ENCODE measurements at regions not wholly inside any gene's neighbourhood (a gene's known extent, or its start where the extent isn't known, plus 50 kb on each side); places are given as distances from the start of the nearest gene placed in this dataset.

GRCh38 chr5:165263536-165263935 lies 1758.1 kb downstream of the MAT2B start:
- no peak overlapping the region for H3K4me3 ChIP-seq (ENCODE audit: low read depth, low read length)
- TF ChIP-seq CTCF (IDR thresholded peaks at IDR 0.05; ENCODE audit: borderline replicate concordance, insufficient read depth, low read depth, low read length), result no peak

GRCh38 chr5:165266939-165267338 lies 1761.5 kb downstream of the MAT2B start:
- H3K4me3 ChIP-seq (ENCODE audit: low read depth, low read length), result no peak overlapping the region
- no peak for TF ChIP-seq CTCF (IDR thresholded peaks at IDR 0.05; ENCODE audit: borderline replicate concordance, insufficient read depth, low read depth, low read length)

GRCh38 chr5:165272436-165272835 lies 1767.0 kb downstream of the MAT2B start:
- no peak for TF ChIP-seq CTCF (IDR thresholded peaks at IDR 0.05; ENCODE audit: borderline replicate concordance, insufficient read depth, low read depth, low read length)
- H3K4me3 ChIP-seq (ENCODE audit: low read depth, low read length), result no peak overlapping the region

DNA sequence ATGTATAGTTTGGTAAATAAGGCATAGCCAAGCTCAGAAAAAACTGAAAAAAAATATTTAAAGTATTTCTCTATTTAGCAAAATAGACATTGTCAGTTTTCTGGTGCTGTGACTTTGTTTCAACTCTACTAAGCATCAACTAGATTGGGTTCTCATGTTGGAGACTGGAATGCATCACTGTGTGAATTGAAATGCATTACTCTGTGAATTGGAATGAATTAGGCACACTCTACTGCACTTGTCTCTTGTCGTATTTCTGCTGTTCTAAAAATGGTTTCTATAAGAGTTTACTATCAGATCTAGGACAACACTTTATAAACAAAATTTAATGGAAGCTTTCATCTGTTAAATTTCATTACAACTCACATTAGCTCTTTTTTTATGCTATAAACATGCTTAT lies 1772.2 kb downstream of the MAT2B start:
- no peak for TF ChIP-seq CTCF (IDR thresholded peaks at IDR 0.05; ENCODE audit: borderline replicate concordance, insufficient read depth, low read depth, low read length)
- H3K4me3 ChIP-seq (ENCODE audit: low read depth, low read length), result no peak overlapping the region

- no peak overlapping the region for H3K4me3 ChIP-seq (ENCODE audit: low read depth, low read length)
- no peak for TF ChIP-seq CTCF (IDR thresholded peaks at IDR 0.05; ENCODE audit: borderline replicate concordance, insufficient read depth, low read depth, low read length)
Measured at GRCh38 chr5:165282491-165282890, 1777.1 kb downstream of the MAT2B start.

DNA sequence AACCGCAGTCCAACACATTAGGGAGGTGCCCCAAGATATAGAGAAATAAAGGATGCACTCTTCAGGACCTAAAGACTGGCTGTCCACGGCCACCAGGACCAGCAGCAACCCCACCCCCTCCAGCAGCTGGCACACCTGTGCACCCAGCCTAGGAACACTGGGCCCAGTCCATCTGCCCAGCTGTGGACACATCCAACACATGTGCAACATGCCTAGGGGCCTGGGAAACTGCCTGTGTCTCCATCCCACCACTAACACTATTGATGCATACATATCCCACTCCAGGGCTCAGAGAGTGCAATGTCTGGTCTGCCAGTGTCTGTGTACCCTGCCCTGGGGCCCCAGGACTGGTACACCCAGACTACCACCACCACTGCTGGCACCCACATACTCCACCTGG lies 1781.3 kb downstream of the MAT2B start:
- no peak for TF ChIP-seq CTCF (IDR thresholded peaks at IDR 0.05; ENCODE audit: borderline replicate concordance, insufficient read depth, low read depth, low read length)
- no peak overlapping the region for H3K4me3 ChIP-seq (ENCODE audit: low read depth, low read length)

DNA sequence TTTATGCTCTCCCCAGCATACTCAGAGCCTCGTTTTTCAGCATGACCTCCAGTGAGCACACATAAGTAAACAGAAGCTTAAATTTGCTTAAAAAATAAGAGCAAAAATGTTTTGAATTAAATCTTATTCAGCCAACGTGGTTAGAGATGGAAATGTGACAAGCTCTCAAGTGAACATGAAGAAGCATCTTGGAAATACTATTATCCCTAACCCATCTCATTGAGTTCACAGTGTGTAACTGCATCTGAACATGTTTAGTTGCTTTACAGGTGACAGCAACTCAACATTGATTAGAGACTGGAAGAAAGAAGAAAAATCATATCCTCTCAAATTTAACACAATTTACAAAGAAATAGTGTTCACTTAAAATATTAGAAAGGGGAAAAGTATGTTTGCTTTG lies 1785.1 kb downstream of the MAT2B start:
- no peak for TF ChIP-seq CTCF (IDR thresholded peaks at IDR 0.05; ENCODE audit: borderline replicate concordance, insufficient read depth, low read depth, low read length)
- no peak overlapping the region for H3K4me3 ChIP-seq (ENCODE audit: low read depth, low read length)

Data from GM12875 (cell line).